MM.1S (cell line): ENCODE measurements at regions not wholly inside any gene's neighbourhood (a gene's known extent, or its start where the extent isn't known, plus 50 kb on each side); places are given as distances from the start of the nearest gene placed in this dataset.

Experiments used
- CTCF ChIP-seq: fragments of 300-600 bp; sonication (generic); IDR thresholded peaks from 2 replicates; pipeline ENCODE4 v1.5.1; 2016; ENCODE audit warnings: antibody characterized with exemption, low read length, mixed read lengths
- EZH2 ChIP-seq: fragments of 300-600 bp; sonication (generic); optimal IDR thresholded peaks from 2 replicates; pipeline ENCODE3; 2017; ENCODE audit warnings: low read depth, mild to moderate bottlenecking, antibody characterized with exemption, low read length, mixed read lengths

GRCh38 chr13:94854688-94855087 is 142.3 kb upstream of the SOX21 start:
- TF ChIP-seq CTCF = no peak
- TF ChIP-seq EZH2 = no peak
